Upper lobe of left lung (tissue), 4 donors: ENCODE measurements at regions not wholly inside any gene's neighbourhood (a gene's known extent, or its start where the extent isn't known, plus 50 kb on each side); places are given as distances from the start of the nearest gene placed in this dataset.

ENCODE experiments used
- POLR2A ChIP-seq, 4 donors: fragments of 450-650 bp; IDR thresholded peaks; one replicate each; pipeline ENCODE4 v1.5.1; 2016 to 2017; ENCODE audit warnings: antibody characterized with exemption in 4 of 4, mild to moderate bottlenecking in 2 of 4
- TF ChIP-seq, protein P1 (sequence below), 6 experiments: fragments of 450-650 bp in 4 of 6; fragments of 200-600 bp in 2 of 6; sonication (generic) in 2 of 6; IDR thresholded peaks; one replicate each; pipeline ENCODE4 v1.5.1; 2016 to 2019; ENCODE audit warnings: antibody characterized with exemption in 6 of 6

DNA sequence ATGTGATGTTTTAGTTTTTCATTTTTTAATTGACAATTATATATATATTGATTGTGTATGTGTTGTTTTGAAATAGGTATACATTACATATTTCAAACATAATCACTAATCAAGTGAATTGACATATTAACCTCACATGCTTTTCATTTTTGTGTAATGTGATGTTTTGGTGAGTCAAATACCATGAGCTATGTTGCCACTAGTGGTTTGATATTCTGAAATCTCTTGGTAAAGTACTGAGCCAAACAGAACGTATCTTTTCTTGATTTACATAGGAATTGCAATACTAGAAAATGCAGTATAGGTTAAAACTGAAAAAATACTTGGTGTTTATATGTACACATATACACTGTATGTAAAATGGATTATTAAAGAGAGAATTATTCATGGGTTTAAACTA, 65.2 kb upstream of the SIAH1 start:
- TF ChIP-seq, protein P1, sequence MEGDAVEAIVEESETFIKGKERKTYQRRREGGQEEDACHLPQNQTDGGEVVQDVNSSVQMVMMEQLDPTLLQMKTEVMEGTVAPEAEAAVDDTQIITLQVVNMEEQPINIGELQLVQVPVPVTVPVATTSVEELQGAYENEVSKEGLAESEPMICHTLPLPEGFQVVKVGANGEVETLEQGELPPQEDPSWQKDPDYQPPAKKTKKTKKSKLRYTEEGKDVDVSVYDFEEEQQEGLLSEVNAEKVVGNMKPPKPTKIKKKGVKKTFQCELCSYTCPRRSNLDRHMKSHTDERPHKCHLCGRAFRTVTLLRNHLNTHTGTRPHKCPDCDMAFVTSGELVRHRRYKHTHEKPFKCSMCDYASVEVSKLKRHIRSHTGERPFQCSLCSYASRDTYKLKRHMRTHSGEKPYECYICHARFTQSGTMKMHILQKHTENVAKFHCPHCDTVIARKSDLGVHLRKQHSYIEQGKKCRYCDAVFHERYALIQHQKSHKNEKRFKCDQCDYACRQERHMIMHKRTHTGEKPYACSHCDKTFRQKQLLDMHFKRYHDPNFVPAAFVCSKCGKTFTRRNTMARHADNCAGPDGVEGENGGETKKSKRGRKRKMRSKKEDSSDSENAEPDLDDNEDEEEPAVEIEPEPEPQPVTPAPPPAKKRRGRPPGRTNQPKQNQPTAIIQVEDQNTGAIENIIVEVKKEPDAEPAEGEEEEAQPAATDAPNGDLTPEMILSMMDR (IDR thresholded peaks at IDR 0.05) = no peak
- no peak for TF ChIP-seq POLR2A (IDR thresholded peaks at IDR 0.05)
